GM18498 (cell line): ENCODE measurements at regions not wholly inside any gene's neighbourhood (a gene's known extent, or its start where the extent isn't known, plus 50 kb on each side); places are given as distances from the start of the nearest gene placed in this dataset.

Experiments
- ATAC-seq: cut with Tn5 transposase; IDR thresholded peaks from one replicate; pipeline ENCODE4 v1.9.1; 2021; ENCODE audit warnings: mild to moderate bottlenecking, moderate library complexity; ENCODE audit not compliant: unreplicated experiment

- no peak for ATAC-seq
Measured at GRCh38 chr20:50272724-50273446, 82.3 kb downstream of the CEBPB start.

- no peak for ATAC-seq
Measured at GRCh38 chr20:50273601-50274491, 83.2 kb downstream of the CEBPB start.

- ATAC-seq = no peak
Measured at GRCh38 chr20:50274570-50275430, 84.2 kb downstream of the CEBPB start.

- no peak for ATAC-seq
Measured at GRCh38 chr20:50276119-50277063, 85.8 kb downstream of the CEBPB start.

GRCh38 chr20:50277064-50277415 is 86.4 kb downstream of the CEBPB start:
- no peak for ATAC-seq

- no peak for ATAC-seq
Measured at GRCh38 chr20:50277460-50278376, 87.1 kb downstream of the CEBPB start.

GRCh38 chr20:50278377-50278683 is 87.7 kb downstream of the CEBPB start:
- no peak for ATAC-seq

- ATAC-seq = no peak
Measured at GRCh38 chr20:50278684-50279531, 88.3 kb downstream of the CEBPB start.

- ATAC-seq = no peak
Measured at GRCh38 chr20:50279988-50280850, 89.6 kb downstream of the CEBPB start.

- ATAC-seq = no peak
Measured at GRCh38 chr20:50280851-50281655, 90.4 kb downstream of the CEBPB start.

GRCh38 chr20:50281831-50282591 is 91.4 kb downstream of the CEBPB start:
- ATAC-seq = no peak

- ATAC-seq = no peak
Measured at GRCh38 chr20:50282592-50283241, 92.1 kb downstream of the CEBPB start.

GRCh38 chr20:50283370-50283769 is 92.7 kb downstream of the CEBPB start:
- ATAC-seq = no peak

- ATAC-seq = no peak
Measured at GRCh38 chr20:50283922-50284810, 93.5 kb downstream of the CEBPB start.
